Psoas muscle (tissue), 7 donors: ENCODE measurements at regions not wholly inside any gene's neighbourhood (a gene's known extent, or its start where the extent isn't known, plus 50 kb on each side); places are given as distances from the start of the nearest gene placed in this dataset.

Source experiments
- ATAC-seq, 4 donors: fragments of 200-7000 bp; cut with Tn5 transposase; one replicate each; pipeline ENCODE4 v1.9.1; 2020; ENCODE audit warnings: moderate library complexity in 3 of 4, mild to moderate bottlenecking in 2 of 4
- DNase-seq, 2 donors: peaks; one replicate each; pipeline ENCODE4 v3.0.0-alpha.2; 2020
- H3K27ac ChIP-seq: fragments of 200-600 bp; one replicate; pipeline ENCODE4 v1.8.0; 2022
- H3K27me3 ChIP-seq, 3 donors: fragments of 200-600 bp in 1 of 3; one replicate each; pipeline versions ENCODE4 v1.6.1 to v1.8.0; 2013 to 2022; ENCODE audit warnings: low read length in 2 of 3, mild to moderate bottlenecking in 2 of 3, moderate library complexity in 1 of 3; ENCODE audit not compliant: insufficient read depth in 3 of 3
- H3K36me3 ChIP-seq, 2 donors: fragments of 200-600 bp in 1 of 2; one replicate each; pipeline versions ENCODE4 v1.6.1 to v1.8.0; 2013 to 2022; ENCODE audit warnings: low read depth in 1 of 2, mild to moderate bottlenecking in 1 of 2, moderate library complexity in 1 of 2; ENCODE audit not compliant: insufficient read depth in 1 of 2
- H3K4me1 ChIP-seq: fragments of 200-600 bp; one replicate; pipeline ENCODE4 v1.8.0; 2022
- H3K4me3 ChIP-seq: fragments of 200-600 bp; one replicate; pipeline ENCODE4 v1.8.0; 2022; ENCODE audit warnings: mild to moderate bottlenecking
- H3K9me3 ChIP-seq: fragments of 200-600 bp; one replicate; pipeline ENCODE4 v1.8.0; 2022
- CTCF ChIP-seq: fragments of 200-600 bp; IDR thresholded peaks from one replicate; pipeline ENCODE4 v1.8.0; 2022; ENCODE audit warnings: antibody characterized with exemption
- WGBS, 3 donors: extraction: QIAGEN DNeasy Blood & Tissue Kit; methylation state at CpG; one replicate each; pipeline versions ENCODE4 v1.1.6 to v1.1.7; 2013; 5-methylcytosine and 5-hydroxymethylcytosine counted together
- intact Hi-C, 2 donors: fragments of 100-400 bp; cut with DNase I; formaldehyde crosslinking; loops; one replicate each; pipeline versions ENCODE4 v1.11.0 to v1.14.2; 2022
- donor health status: healthy with polysubstance abuse.
- donor health status: DM: no; HTN: no; CAD: no; lungs with moderate emphysema.
- donor health status: Bipolar disorder and iron deficiency.
- donor health status: healthy.
- donor health status: DM: yes; HTN: yes; CAD: no.
- donor health status: DM: no; HTN: no; CAD: no.
- donor health status: DM: yes; HTN: yes; CAD: no.

GRCh38 chr3:16084887-16085286 lies 89.6 kb upstream of the GALNT15 start:
- Histone ChIP-seq H3K27me3 (no peaks in the 10 kb centered on the region), H3K36me3 (no peaks in the 10 kb centered on the region), H3K27ac (peak overlapping the region; percentile 58), H3K4me3 (no peak overlapping the region), H3K4me1 (peaks cover 21% of the 10 kb centered on the region), H3K9me3 (no peaks in the 10 kb centered on the region)
- ATAC-seq (peak in 2 of 4 donors; percentile 26 to 35), DNase-seq (no peak)
- intact Hi-C loops, result no loop called here
- WGBS, 3 donors, result 26 to 35% (median 33%) methylated on average over 4 of the region's 4 CpGs
- no peak for TF ChIP-seq CTCF

- 11 to 25% (median 21%) methylated on average over 4 of the region's 4 CpGs for WGBS, 3 donors
- Histone ChIP-seq H3K4me1 (peaks cover 26% of the 10 kb centered on the region), H3K36me3 (no peaks in the 10 kb centered on the region), H3K27me3 (no peaks in the 10 kb centered on the region), H3K27ac (peak overlapping the region; percentile 58), H3K4me3 (no peak overlapping the region), H3K9me3 (no peaks in the 10 kb centered on the region)
- intact Hi-C loops, result no loop called here
- ATAC-seq (peak in 2 of 4 donors; percentile 46 to 58), DNase-seq (no peak)
- TF ChIP-seq CTCF, result no peak
Measured at GRCh38 chr3:16085410-16085809, 89.1 kb upstream of the GALNT15 start.

GRCh38 chr3:16085884-16086608 lies 88.4 kb upstream of the GALNT15 start:
- no peak for TF ChIP-seq CTCF
- ATAC-seq (peak; percentile 51 to 73 (median 60)), DNase-seq (peak; percentile 68 to 85)
- Histone ChIP-seq H3K36me3 (no peaks in the 10 kb centered on the region), H3K27me3 (no peaks in the 10 kb centered on the region), H3K4me3 (peak overlapping the region; percentile 2), H3K9me3 (no peaks in the 10 kb centered on the region), H3K27ac (peak overlapping the region; percentile 58), H3K4me1 (peaks cover 33% of the 10 kb centered on the region)
- intact Hi-C loops, result no loop called here
- WGBS, 3 donors, result 54 to 62% (median 59%) methylated on average over 13 of the region's 13 CpGs

- no peak overlapping the region for H3K4me3 ChIP-seq
- no peaks in the 10 kb centered on the region for H3K9me3 ChIP-seq
- no peaks in the 10 kb centered on the region for H3K36me3 ChIP-seq
- no peak for TF ChIP-seq CTCF
- no peak overlapping the region for H3K27ac ChIP-seq
- WGBS, 3 donors, result 39 to 62% (median 41%) methylated on average over 1 of the region's 1 CpG
- no peak for DNase-seq
- no peaks in the 10 kb centered on the region for H3K27me3 ChIP-seq
- intact Hi-C loops, result no loop called here
- H3K4me1 ChIP-seq, result peaks cover 35% of the 10 kb centered on the region
- ATAC-seq, result no peak
Measured at GRCh38 chr3:16086690-16087089, 87.8 kb upstream of the GALNT15 start.

GRCh38 chr3:16088496-16088895 lies 86.0 kb upstream of the GALNT15 start:
- intact Hi-C loops, result no loop called here
- Histone ChIP-seq H3K36me3 (no peaks in the 10 kb centered on the region), H3K27ac (no peak overlapping the region), H3K4me3 (no peak overlapping the region), H3K4me1 (peaks cover 46% of the 10 kb centered on the region), H3K9me3 (no peaks in the 10 kb centered on the region), H3K27me3 (no peaks in the 10 kb centered on the region)
- 41 to 61% (median 57%) methylated on average over 1 of the region's 1 CpG for WGBS, 3 donors
- DNase-seq (no peak), ATAC-seq (no peak)
- no peak for TF ChIP-seq CTCF
